ENCODE measurements at regions not wholly inside any gene's neighbourhood (a gene's known extent, or its start where the extent isn't known, plus 50 kb on each side); places are given as distances from the start of the nearest gene placed in this dataset.

DNA sequence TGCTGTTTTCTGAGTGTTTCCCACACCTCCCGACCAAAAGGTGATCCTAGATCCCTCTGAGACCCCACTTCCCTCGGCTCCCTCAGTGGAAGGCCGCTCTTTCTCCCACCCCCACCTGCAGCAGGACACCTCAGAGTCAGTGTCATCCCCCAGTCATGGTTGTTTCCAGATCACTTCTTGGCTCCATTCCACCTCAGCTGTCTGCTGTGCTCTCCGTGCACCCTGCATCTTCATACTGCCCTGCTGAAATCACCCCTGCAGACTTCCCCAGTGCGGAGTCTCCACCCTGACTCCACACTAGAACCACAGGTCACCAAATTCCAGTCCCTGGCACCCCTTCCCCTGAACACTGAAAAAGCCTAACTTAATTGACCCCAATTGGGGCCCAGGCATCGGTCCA lies 255.1 kb upstream of the CDYL start:
- no peak overlapping the region for H3K27ac ChIP-seq (ENCODE audit: low read depth, low read length, severe bottlenecking)
- 72 to 77% methylated on average over 6 of the region's 6 CpGs for WGBS, 2 experiments (ENCODE audit: insufficient coverage in 2 of 2)
- no peaks in the 10 kb centered on the region for H3K36me3 ChIP-seq (ENCODE audit: control insufficient read depth, insufficient read depth, low read length)
- no peak overlapping the region for H3K4me3 ChIP-seq (ENCODE audit: extremely low read depth, insufficient read depth, low read length, poor library complexity, severe bottlenecking)
- no peaks in the 10 kb centered on the region for H3K4me1 ChIP-seq (ENCODE audit: control insufficient read depth, insufficient read depth, low read length, poor library complexity, severe bottlenecking)
- no peaks in the 10 kb centered on the region for H3K9me3 ChIP-seq (ENCODE audit: control insufficient read depth, low read length)

DNA sequence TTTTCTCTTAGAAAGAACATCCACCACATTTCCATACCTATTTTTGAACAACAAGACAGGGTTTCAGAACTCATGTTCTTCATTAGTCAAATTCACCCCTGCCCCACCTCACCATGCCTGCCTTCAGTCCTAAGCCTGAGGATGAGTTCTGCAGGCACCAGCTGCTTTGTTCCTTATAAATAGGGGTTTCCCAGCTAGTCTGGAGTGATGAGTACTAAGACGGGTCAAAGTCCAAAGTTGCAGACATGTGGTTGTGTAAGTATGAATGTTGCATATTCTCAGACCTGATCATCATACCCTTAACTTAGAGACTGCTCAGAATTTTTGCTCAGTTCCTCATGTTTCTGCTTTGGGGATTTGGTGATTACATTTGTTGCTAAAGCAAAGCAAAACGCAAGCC lies 257.7 kb upstream of the CDYL start:
- no peaks in the 10 kb centered on the region for H3K36me3 ChIP-seq (ENCODE audit: control insufficient read depth, insufficient read depth, low read length)
- WGBS, 2 experiments (ENCODE audit: insufficient coverage in 2 of 2), result no CpG with 5 or more reads among the region's 2 CpGs
- no peak overlapping the region for H3K4me3 ChIP-seq (ENCODE audit: extremely low read depth, insufficient read depth, low read length, poor library complexity, severe bottlenecking)
- no peaks in the 10 kb centered on the region for H3K9me3 ChIP-seq (ENCODE audit: control insufficient read depth, low read length)
- H3K4me1 ChIP-seq (ENCODE audit: control insufficient read depth, insufficient read depth, low read length, poor library complexity, severe bottlenecking), result no peaks in the 10 kb centered on the region
- no peak overlapping the region for H3K27ac ChIP-seq (ENCODE audit: low read depth, low read length, severe bottlenecking)

GRCh38 chr6:4516206-4516605 lies 260.0 kb upstream of the CDYL start:
- WGBS, 2 experiments (ENCODE audit: insufficient coverage in 2 of 2), result 91 to 92% methylated on average over 5 of the region's 5 CpGs
- Histone ChIP-seq H3K9me3 (ENCODE audit: control insufficient read depth, low read length) (no peaks in the 10 kb centered on the region), H3K4me1 (ENCODE audit: control insufficient read depth, insufficient read depth, low read length, poor library complexity, severe bottlenecking) (no peaks in the 10 kb centered on the region), H3K4me3 (ENCODE audit: extremely low read depth, insufficient read depth, low read length, poor library complexity, severe bottlenecking) (no peak overlapping the region), H3K27ac (ENCODE audit: low read depth, low read length, severe bottlenecking) (no peak overlapping the region), H3K36me3 (ENCODE audit: control insufficient read depth, insufficient read depth, low read length) (no peaks in the 10 kb centered on the region)

DNA sequence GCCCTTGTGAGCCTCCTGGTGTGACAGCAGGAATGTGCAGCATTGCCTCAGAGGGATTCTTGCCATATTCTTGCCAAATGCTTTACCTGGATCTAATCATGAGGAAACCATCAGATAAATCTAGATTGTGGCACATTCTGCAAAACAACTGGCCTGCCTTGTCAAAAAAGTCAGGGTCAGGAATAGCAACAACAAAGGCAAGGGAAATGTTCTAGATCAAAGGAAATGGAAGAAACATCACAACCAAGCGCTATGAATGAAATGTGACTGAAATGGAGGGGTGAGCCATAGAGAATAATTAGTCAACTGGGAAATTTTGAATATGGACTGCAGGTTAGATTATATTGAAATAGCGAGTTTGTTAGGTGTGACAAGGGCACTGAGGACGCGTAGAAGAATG lies 262.6 kb upstream of the CDYL start:
- Histone ChIP-seq H3K27ac (ENCODE audit: low read depth, low read length, severe bottlenecking) (no peak overlapping the region), H3K4me3 (ENCODE audit: extremely low read depth, insufficient read depth, low read length, poor library complexity, severe bottlenecking) (no peak overlapping the region), H3K4me1 (ENCODE audit: control insufficient read depth, insufficient read depth, low read length, poor library complexity, severe bottlenecking) (no peaks in the 10 kb centered on the region), H3K9me3 (ENCODE audit: control insufficient read depth, low read length) (no peaks in the 10 kb centered on the region), H3K36me3 (ENCODE audit: control insufficient read depth, insufficient read depth, low read length) (no peaks in the 10 kb centered on the region)
- WGBS, 2 experiments (ENCODE audit: insufficient coverage in 2 of 2), result 90 to 97% methylated on average over 4 of the region's 4 CpGs

- 71 to 81% methylated on average over 6 to 7 of the region's 7 CpGs for WGBS, 2 experiments (ENCODE audit: insufficient coverage in 2 of 2)
- Histone ChIP-seq H3K9me3 (ENCODE audit: control insufficient read depth, low read length) (no peaks in the 10 kb centered on the region), H3K27ac (ENCODE audit: low read depth, low read length, severe bottlenecking) (no peak overlapping the region)
These were observed 264.1 kb upstream of the CDYL start for GRCh38 chr6:4512051-4512471.

DNA sequence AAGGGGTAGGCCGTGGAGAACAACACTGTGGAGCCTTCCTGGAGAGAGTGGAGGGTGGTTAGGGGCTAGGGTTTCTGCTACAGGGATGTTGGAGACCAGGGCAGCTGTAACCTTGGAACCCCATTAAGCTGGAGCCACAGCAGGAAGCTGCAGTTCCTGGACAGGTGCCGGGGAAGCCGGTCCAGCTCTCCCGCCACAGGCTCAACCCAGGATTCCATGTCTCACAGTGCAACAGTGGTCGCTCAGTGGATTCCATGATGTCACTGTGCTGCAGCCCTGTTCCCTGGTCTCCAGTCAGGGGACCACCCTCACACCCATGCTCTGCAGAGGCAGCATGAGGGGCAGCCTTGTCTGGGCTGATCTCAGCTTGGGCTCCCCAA lies 264.6 kb upstream of the CDYL start:
- Histone ChIP-seq H3K4me1 (ENCODE audit: control insufficient read depth, insufficient read depth, low read length, poor library complexity, severe bottlenecking) (no peaks in the 10 kb centered on the region), H3K9me3 (ENCODE audit: control insufficient read depth, low read length) (no peaks in the 10 kb centered on the region), H3K27ac (ENCODE audit: low read depth, low read length, severe bottlenecking) (no peak overlapping the region), H3K4me3 (ENCODE audit: extremely low read depth, insufficient read depth, low read length, poor library complexity, severe bottlenecking) (no peak overlapping the region), H3K36me3 (ENCODE audit: control insufficient read depth, insufficient read depth, low read length) (no peaks in the 10 kb centered on the region)
- WGBS, 2 experiments (ENCODE audit: insufficient coverage in 2 of 2), result 96 to 100% methylated on average over 3 to 5 of the region's 5 CpGs

More at GRCh38 chr6:4512051-4512471, 264.1 kb upstream of the CDYL start:
- Histone ChIP-seq H3K4me3 (ENCODE audit: extremely low read depth, insufficient read depth, low read length, poor library complexity, severe bottlenecking) (no peak overlapping the region), H3K4me1 (ENCODE audit: control insufficient read depth, insufficient read depth, low read length, poor library complexity, severe bottlenecking) (no peaks in the 10 kb centered on the region), H3K36me3 (ENCODE audit: control insufficient read depth, insufficient read depth, low read length) (no peaks in the 10 kb centered on the region)

- H3K27ac ChIP-seq (ENCODE audit: low read depth, low read length, severe bottlenecking), result no peak overlapping the region
- WGBS, 2 experiments (ENCODE audit: insufficient coverage in 2 of 2), result 85 to 86% methylated on average over 12 of the region's 15 CpGs
These were observed 265.1 kb upstream of the CDYL start for GRCh38 chr6:4510906-4511640.

DNA sequence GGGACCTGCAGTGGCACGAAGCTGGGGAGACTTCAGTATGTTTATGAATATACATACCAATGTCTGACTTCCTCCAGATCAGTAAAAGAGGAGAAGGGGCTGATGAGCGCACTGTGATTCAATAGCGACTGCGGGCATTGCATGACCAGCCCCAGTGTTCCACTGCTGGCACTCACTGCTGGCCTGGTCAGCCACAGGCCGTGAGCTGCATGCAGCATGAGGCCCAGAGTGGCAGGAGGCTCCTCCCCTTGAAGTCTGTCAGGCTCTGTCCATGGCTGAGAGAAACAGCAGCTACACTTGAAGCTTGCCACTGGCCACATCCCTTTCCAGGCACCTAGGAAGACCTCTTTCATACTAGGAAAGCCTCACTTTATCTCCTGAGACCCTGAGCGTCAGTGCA lies 265.9 kb upstream of the CDYL start:
- Histone ChIP-seq H3K9me3 (ENCODE audit: control insufficient read depth, low read length) (no peaks in the 10 kb centered on the region), H3K4me1 (ENCODE audit: control insufficient read depth, insufficient read depth, low read length, poor library complexity, severe bottlenecking) (no peaks in the 10 kb centered on the region), H3K4me3 (ENCODE audit: extremely low read depth, insufficient read depth, low read length, poor library complexity, severe bottlenecking) (no peak overlapping the region), H3K36me3 (ENCODE audit: control insufficient read depth, insufficient read depth, low read length) (no peaks in the 10 kb centered on the region), H3K27ac (ENCODE audit: low read depth, low read length, severe bottlenecking) (no peak overlapping the region)
- 88 to 89% methylated on average over 5 of the region's 6 CpGs for WGBS, 2 experiments (ENCODE audit: insufficient coverage in 2 of 2)

More at GRCh38 chr6:4510906-4511640, 265.1 kb upstream of the CDYL start:
- no peak overlapping the region for H3K4me3 ChIP-seq (ENCODE audit: extremely low read depth, insufficient read depth, low read length, poor library complexity, severe bottlenecking)
- no peaks in the 10 kb centered on the region for H3K36me3 ChIP-seq (ENCODE audit: control insufficient read depth, insufficient read depth, low read length)
- H3K4me1 ChIP-seq (ENCODE audit: control insufficient read depth, insufficient read depth, low read length, poor library complexity, severe bottlenecking), result no peaks in the 10 kb centered on the region
- H3K9me3 ChIP-seq (ENCODE audit: control insufficient read depth, low read length), result no peaks in the 10 kb centered on the region

DNA sequence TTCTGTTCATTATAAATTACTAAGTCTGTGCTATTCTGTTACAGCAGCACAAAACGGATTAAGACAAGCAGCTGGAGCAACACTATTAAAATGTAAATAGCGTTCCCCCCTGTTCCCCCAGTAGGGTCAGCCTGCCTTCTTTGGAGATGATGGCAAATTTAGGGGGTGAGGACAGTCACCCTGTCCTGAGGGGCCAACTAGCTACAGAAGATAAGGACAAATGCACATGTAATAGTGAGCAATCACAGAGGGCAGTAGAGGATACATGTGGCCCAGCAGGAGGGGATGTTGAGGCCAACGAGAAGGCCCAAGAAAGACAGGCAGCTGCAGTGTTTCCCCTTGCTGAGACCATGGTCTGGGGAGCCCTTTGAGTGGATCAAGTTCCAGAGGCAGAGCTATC lies 266.7 kb upstream of the CDYL start:
- WGBS, 2 experiments (ENCODE audit: insufficient coverage in 2 of 2), result 89 to 90% methylated on average over 1 to 3 of the region's 3 CpGs
- no peaks in the 10 kb centered on the region for H3K9me3 ChIP-seq (ENCODE audit: control insufficient read depth, low read length)
- no peak overlapping the region for H3K27ac ChIP-seq (ENCODE audit: low read depth, low read length, severe bottlenecking)
- H3K4me3 ChIP-seq (ENCODE audit: extremely low read depth, insufficient read depth, low read length, poor library complexity, severe bottlenecking), result no peak overlapping the region
- H3K36me3 ChIP-seq (ENCODE audit: control insufficient read depth, insufficient read depth, low read length), result no peaks in the 10 kb centered on the region
- H3K4me1 ChIP-seq (ENCODE audit: control insufficient read depth, insufficient read depth, low read length, poor library complexity, severe bottlenecking), result no peaks in the 10 kb centered on the region

DNA sequence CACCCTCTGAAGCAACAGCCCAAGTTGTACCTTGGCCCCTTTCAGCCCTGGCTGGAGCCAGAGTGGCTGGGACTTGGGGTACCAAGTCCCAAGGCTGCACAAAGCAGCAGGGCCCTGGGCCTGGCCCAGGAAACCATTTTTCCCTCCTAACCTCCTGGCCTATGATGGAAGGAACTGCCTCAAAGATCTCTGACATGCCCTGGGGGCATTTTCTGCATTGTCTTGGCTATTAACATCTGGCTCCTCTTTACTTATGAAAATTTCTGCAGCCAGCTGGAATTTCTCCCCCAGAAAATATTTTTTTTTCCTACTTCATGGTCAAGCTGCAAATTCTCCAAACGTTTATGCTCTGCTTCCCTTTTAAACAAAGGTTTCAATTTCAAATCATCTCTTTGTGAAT lies 269.4 kb upstream of the CDYL start:
- no peaks in the 10 kb centered on the region for H3K9me3 ChIP-seq (ENCODE audit: control insufficient read depth, low read length)
- H3K4me3 ChIP-seq (ENCODE audit: extremely low read depth, insufficient read depth, low read length, poor library complexity, severe bottlenecking), result no peak overlapping the region
- 75 to 86% methylated on average over 1 of the region's 1 CpG for WGBS, 2 experiments (ENCODE audit: insufficient coverage in 2 of 2)
- no peaks in the 10 kb centered on the region for H3K4me1 ChIP-seq (ENCODE audit: control insufficient read depth, insufficient read depth, low read length, poor library complexity, severe bottlenecking)
- no peaks in the 10 kb centered on the region for H3K36me3 ChIP-seq (ENCODE audit: control insufficient read depth, insufficient read depth, low read length)
- no peak overlapping the region for H3K27ac ChIP-seq (ENCODE audit: low read depth, low read length, severe bottlenecking)

GRCh38 chr6:4506223-4506622 lies 270.0 kb upstream of the CDYL start:
- Histone ChIP-seq H3K4me1 (ENCODE audit: control insufficient read depth, insufficient read depth, low read length, poor library complexity, severe bottlenecking) (no peaks in the 10 kb centered on the region), H3K9me3 (ENCODE audit: control insufficient read depth, low read length) (no peaks in the 10 kb centered on the region), H3K4me3 (ENCODE audit: extremely low read depth, insufficient read depth, low read length, poor library complexity, severe bottlenecking) (no peak overlapping the region), H3K27ac (ENCODE audit: low read depth, low read length, severe bottlenecking) (no peak overlapping the region), H3K36me3 (ENCODE audit: control insufficient read depth, insufficient read depth, low read length) (no peaks in the 10 kb centered on the region)
- WGBS, 2 experiments (ENCODE audit: insufficient coverage in 2 of 2), result 68 to 91% methylated on average over 2 of the region's 3 CpGs
